ENCODE measurements at regions not wholly inside any gene's neighbourhood (a gene's known extent, or its start where the extent isn't known, plus 50 kb on each side); places are given as distances from the start of the nearest gene placed in this dataset.

DNA sequence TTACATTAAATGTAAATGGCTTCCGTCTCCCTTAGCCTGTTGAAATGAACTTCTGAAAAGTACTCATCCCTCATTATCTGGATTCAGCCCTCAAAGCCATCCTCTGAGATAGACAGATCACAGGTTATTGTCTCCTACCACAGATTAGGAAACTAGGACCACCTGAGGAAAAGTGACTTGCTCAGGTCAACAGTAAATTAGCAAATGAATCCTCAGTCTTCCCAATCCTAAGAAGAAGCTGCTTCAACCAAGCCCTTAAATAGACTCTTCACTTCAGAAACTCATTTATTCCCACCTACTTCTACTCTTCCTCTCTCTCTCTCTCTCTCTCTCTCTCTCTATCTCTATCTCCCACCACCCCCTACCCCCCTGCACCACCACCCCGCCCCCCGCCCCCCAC, 152.3 kb downstream of the DMRTA2 start:
- Histone ChIP-seq H3K36me3 (no peaks in the 10 kb centered on the region), H3K4me1 (no peaks in the 10 kb centered on the region), H3K9me3 (no peaks in the 10 kb centered on the region), H3K4me3 (no peak overlapping the region), H3K27me3 (peaks cover 0 to 8% of the 10 kb centered on the region in 2 donors), H3K27ac (no peak overlapping the region)
- TF ChIP-seq, protein P1, sequence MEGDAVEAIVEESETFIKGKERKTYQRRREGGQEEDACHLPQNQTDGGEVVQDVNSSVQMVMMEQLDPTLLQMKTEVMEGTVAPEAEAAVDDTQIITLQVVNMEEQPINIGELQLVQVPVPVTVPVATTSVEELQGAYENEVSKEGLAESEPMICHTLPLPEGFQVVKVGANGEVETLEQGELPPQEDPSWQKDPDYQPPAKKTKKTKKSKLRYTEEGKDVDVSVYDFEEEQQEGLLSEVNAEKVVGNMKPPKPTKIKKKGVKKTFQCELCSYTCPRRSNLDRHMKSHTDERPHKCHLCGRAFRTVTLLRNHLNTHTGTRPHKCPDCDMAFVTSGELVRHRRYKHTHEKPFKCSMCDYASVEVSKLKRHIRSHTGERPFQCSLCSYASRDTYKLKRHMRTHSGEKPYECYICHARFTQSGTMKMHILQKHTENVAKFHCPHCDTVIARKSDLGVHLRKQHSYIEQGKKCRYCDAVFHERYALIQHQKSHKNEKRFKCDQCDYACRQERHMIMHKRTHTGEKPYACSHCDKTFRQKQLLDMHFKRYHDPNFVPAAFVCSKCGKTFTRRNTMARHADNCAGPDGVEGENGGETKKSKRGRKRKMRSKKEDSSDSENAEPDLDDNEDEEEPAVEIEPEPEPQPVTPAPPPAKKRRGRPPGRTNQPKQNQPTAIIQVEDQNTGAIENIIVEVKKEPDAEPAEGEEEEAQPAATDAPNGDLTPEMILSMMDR (IDR thresholded peaks at IDR 0.05), result no peak
- DNase-seq, result no peak
- intact Hi-C loops (cut with DNase I; ENCODE audit: low total_unique reads), result no loop called here

DNA sequence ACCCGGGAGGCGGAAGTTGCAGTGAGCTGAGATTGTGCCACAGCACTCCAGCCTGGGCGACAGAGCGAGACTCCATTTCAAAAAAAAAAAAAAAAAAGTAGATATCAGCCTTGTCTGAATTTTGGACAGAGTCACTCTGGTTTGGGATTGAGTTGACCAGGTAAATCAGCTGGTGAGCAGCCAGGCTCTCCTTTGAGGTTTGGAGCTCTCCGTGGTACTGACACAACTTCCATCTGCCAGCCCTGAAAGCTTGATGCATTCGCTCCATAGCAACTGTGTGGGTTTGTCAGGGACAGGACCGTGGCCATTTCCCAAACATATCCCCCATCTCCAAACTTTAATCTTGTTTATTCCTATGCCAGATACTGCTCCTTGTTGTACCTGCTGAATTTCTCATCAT, 155.2 kb downstream of the DMRTA2 start:
- intact Hi-C loops (cut with DNase I; ENCODE audit: low total_unique reads), result no loop called here
- no peak overlapping the region for H3K27ac ChIP-seq
- no peak overlapping the region for H3K4me3 ChIP-seq
- no peaks in the 10 kb centered on the region for H3K27me3 ChIP-seq
- no peaks in the 10 kb centered on the region for H3K9me3 ChIP-seq
- TF ChIP-seq, protein P1 (IDR thresholded peaks at IDR 0.05), result no peak
- no peaks in the 10 kb centered on the region for H3K4me1 ChIP-seq
- DNase-seq, result no peak
- H3K36me3 ChIP-seq, result no peaks in the 10 kb centered on the region

DNA sequence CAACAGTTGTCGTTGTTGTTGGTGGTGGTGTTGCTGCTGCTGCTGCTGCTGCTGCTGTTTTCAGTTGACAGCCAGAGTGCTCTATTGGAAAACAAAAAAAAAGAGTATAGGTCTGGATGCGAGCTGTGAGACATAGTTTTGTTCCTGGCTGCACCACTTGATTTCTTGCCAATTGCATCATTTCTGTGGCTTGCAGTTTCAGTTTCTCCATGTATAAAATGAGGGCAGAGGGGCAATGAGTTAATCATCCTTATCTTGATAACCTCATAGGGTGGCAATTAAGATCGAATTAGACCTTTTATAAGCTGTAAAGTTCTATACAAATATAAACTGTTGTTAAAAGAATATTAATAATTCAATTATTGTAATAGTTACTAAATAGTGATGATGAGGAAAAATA, 156.7 kb downstream of the DMRTA2 start:
- Histone ChIP-seq H3K27me3 (no peaks in the 10 kb centered on the region), H3K4me3 (no peak overlapping the region), H3K4me1 (no peaks in the 10 kb centered on the region), H3K27ac (no peak overlapping the region), H3K9me3 (no peaks in the 10 kb centered on the region), H3K36me3 (no peaks in the 10 kb centered on the region)
- peak in 1 of 2 donors; percentile 36 for DNase-seq
- intact Hi-C loops (cut with DNase I; ENCODE audit: low total_unique reads), result no loop called here
- TF ChIP-seq, protein P1 (IDR thresholded peaks at IDR 0.05), result no peak

DNA sequence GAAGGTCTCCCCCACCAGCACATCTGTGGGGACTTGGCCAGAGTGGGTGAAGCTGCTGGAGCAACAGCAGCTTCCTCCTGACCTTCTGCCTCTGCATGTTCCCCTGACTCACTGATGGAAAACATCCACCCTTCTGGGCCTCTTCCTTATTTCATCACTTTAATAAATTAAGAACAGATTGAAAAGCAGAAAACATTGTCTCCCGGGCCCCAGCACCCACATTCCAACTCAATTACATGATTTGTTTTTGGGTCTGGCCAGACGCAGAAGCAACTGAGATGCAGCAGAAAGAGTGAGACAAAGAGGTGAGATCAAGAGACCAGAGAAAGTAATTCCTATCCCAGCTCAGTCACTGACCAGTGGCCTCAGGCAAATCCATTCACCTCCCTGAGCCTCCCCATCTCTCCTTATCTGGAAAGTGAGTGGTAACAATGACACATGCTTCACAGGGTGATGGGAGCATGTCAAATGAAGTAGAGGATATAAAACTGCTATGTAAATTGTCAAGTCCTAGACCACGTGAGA, 157.1 kb downstream of the ELAVL4 start:
- Histone ChIP-seq H3K36me3 (no peaks in the 10 kb centered on the region), H3K4me1 (no peaks in the 10 kb centered on the region), H3K27ac (no peak overlapping the region), H3K27me3 (no peaks in the 10 kb centered on the region), H3K9me3 (no peaks in the 10 kb centered on the region), H3K4me3 (no peak overlapping the region)
- TF ChIP-seq, protein P1 (IDR thresholded peaks at IDR 0.05), result no peak
- intact Hi-C loops (cut with DNase I; ENCODE audit: low total_unique reads), result no loop called here
- DNase-seq, result peak in 1 of 2 donors; percentile 41

DNA sequence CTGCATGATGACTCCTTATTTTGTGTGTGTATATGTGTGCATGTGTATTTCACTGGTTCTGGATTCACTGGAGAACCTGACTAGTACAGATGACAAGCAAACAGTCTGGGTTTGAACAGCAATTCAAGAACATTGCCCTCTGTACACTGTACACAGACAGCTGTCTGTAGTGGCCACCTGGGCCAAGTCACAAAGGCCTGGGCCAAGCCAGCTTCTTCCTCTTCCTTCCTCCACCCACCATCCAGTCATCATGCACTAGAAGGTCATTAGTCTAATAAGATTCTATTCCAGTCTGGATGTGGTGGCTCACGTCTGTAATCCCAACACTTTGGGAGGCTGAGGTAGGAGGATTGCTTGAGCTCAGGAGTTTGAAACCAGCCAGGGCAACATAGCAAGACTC, 155.9 kb downstream of the ELAVL4 start:
- Histone ChIP-seq H3K4me3 (no peak overlapping the region), H3K9me3 (no peaks in the 10 kb centered on the region), H3K27me3 (no peaks in the 10 kb centered on the region), H3K27ac (no peak overlapping the region), H3K4me1 (no peaks in the 10 kb centered on the region), H3K36me3 (no peaks in the 10 kb centered on the region)
- no peak for DNase-seq
- TF ChIP-seq, protein P1 (IDR thresholded peaks at IDR 0.05), result no peak
- intact Hi-C loops (cut with DNase I; ENCODE audit: low total_unique reads), result no loop called here

DNA sequence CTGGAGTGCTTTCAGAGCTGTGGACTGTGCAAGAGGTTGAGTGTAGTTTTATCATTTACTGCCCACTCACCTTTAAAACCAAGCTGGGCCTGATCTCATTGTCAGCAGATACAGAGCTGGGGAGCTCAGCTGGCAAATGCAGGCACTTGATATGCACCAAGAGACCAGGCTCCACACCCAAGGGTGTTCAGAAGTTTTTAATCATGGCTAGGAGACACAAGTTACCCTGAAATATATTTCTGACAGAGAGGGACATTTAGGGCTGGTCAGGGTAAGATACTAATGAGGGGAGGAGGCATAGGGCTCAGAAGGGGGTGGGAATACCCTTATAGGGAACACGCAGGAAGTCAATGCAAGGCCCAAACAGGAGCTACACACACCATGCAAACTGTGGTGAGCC, 153.7 kb downstream of the ELAVL4 start:
- Histone ChIP-seq H3K4me1 (no peaks in the 10 kb centered on the region), H3K36me3 (no peaks in the 10 kb centered on the region), H3K4me3 (no peak overlapping the region), H3K27me3 (no peaks in the 10 kb centered on the region), H3K9me3 (no peaks in the 10 kb centered on the region), H3K27ac (no peak overlapping the region)
- intact Hi-C loops (cut with DNase I; ENCODE audit: low total_unique reads), result no loop called here
- TF ChIP-seq, protein P1 (IDR thresholded peaks at IDR 0.05), result no peak
- DNase-seq, result no peak

Measured in tibial artery (tissue), 4 donors.